ENCODE measurements at regions not wholly inside any gene's neighbourhood (a gene's known extent, or its start where the extent isn't known, plus 50 kb on each side); places are given as distances from the start of the nearest gene placed in this dataset.

GRCh38 chr18:27500531-27500930, 315.4 kb upstream of the CHST9 start:
- in situ Hi-C loops (cut with HindIII; ENCODE audit: low sequenced_read_pairs) = no loop called here

GRCh38 chr18:27497246-27497645, 312.1 kb upstream of the CHST9 start:
- in situ Hi-C loops (cut with HindIII; ENCODE audit: low sequenced_read_pairs) = no loop called here

- in situ Hi-C loops (cut with HindIII; ENCODE audit: low sequenced_read_pairs) = no loop called here
Measured at GRCh38 chr18:27493182-27493581, 308.1 kb upstream of the CHST9 start.

- in situ Hi-C loops (cut with HindIII; ENCODE audit: low sequenced_read_pairs) = no loop called here
Measured at GRCh38 chr18:27491772-27492171, 306.7 kb upstream of the CHST9 start.

- in situ Hi-C loops (cut with HindIII; ENCODE audit: low sequenced_read_pairs) = no loop called here
Measured at GRCh38 chr18:27483276-27483675, 298.2 kb upstream of the CHST9 start.

- in situ Hi-C loops (cut with HindIII; ENCODE audit: low sequenced_read_pairs) = no loop called here
Measured at GRCh38 chr18:27478459-27478858, 293.4 kb upstream of the CHST9 start.

GRCh38 chr18:27473318-27473717, 288.2 kb upstream of the CHST9 start:
- in situ Hi-C loops (cut with HindIII; ENCODE audit: low sequenced_read_pairs) = loop anchor here (5.0 kb wide), 1 partner anchor 51 kb away; no protein-coding TSS in a partner anchor

GRCh38 chr18:27467073-27467472, 282.0 kb upstream of the CHST9 start:
- in situ Hi-C loops (cut with HindIII; ENCODE audit: low sequenced_read_pairs) = no loop called here

- in situ Hi-C loops (cut with HindIII; ENCODE audit: low sequenced_read_pairs) = no loop called here
Measured at GRCh38 chr18:27461957-27462356, 276.8 kb upstream of the CHST9 start.

- in situ Hi-C loops (cut with HindIII; ENCODE audit: low sequenced_read_pairs) = no loop called here
Measured at GRCh38 chr18:27449104-27449503, 264.0 kb upstream of the CHST9 start.

GRCh38 chr18:27447930-27448329, 262.8 kb upstream of the CHST9 start:
- in situ Hi-C loops (cut with HindIII; ENCODE audit: low sequenced_read_pairs) = no loop called here

- in situ Hi-C loops (cut with HindIII; ENCODE audit: low sequenced_read_pairs) = no loop called here
Measured at GRCh38 chr18:27447451-27447881, 262.4 kb upstream of the CHST9 start.

GRCh38 chr18:27430595-27430994, 245.5 kb upstream of the CHST9 start:
- in situ Hi-C loops (cut with HindIII; ENCODE audit: low sequenced_read_pairs) = no loop called here

GRCh38 chr18:27428716-27429475, 243.8 kb upstream of the CHST9 start:
- in situ Hi-C loops (cut with HindIII; ENCODE audit: low sequenced_read_pairs) = no loop called here

GRCh38 chr18:27428120-27428519, 243.0 kb upstream of the CHST9 start:
- in situ Hi-C loops (cut with HindIII; ENCODE audit: low sequenced_read_pairs) = no loop called here

GRCh38 chr18:27423581-27423980, 238.5 kb upstream of the CHST9 start:
- in situ Hi-C loops (cut with HindIII; ENCODE audit: low sequenced_read_pairs) = loop anchor here (5.0 kb wide), 2 partner anchors 49 to 101 kb away; no protein-coding TSS in a partner anchor

GRCh38 chr18:27419646-27420045, 234.5 kb upstream of the CHST9 start:
- in situ Hi-C loops (cut with HindIII; ENCODE audit: low sequenced_read_pairs) = loop anchor here (5.0 kb wide), 2 partner anchors 53 to 97 kb away; no protein-coding TSS in a partner anchor

- in situ Hi-C loops (cut with HindIII; ENCODE audit: low sequenced_read_pairs) = no loop called here
Measured at GRCh38 chr18:27415495-27415894, 230.4 kb upstream of the CHST9 start.

- in situ Hi-C loops (cut with HindIII; ENCODE audit: low sequenced_read_pairs) = no loop called here
Measured at GRCh38 chr18:27414682-27415081, 229.6 kb upstream of the CHST9 start.

GRCh38 chr18:27413495-27414401, 228.6 kb upstream of the CHST9 start:
- in situ Hi-C loops (cut with HindIII; ENCODE audit: low sequenced_read_pairs) = no loop called here

- in situ Hi-C loops (cut with HindIII; ENCODE audit: low sequenced_read_pairs) = no loop called here
Measured at GRCh38 chr18:27412556-27412955, 227.4 kb upstream of the CHST9 start.

GRCh38 chr18:27411911-27412310, 226.8 kb upstream of the CHST9 start:
- in situ Hi-C loops (cut with HindIII; ENCODE audit: low sequenced_read_pairs) = no loop called here

All from endothelial cell of hepatic sinusoid (primary cell).